ENCODE measurements at regions not wholly inside any gene's neighbourhood (a gene's known extent, or its start where the extent isn't known, plus 50 kb on each side); places are given as distances from the start of the nearest gene placed in this dataset.

GRCh38 chr5:54653956-54654614 is 136.5 kb downstream of the SNX18 start:
- DNase-seq (ENCODE audit: low read depth in 1 of 2, low spot score in 1 of 2) = no peak

- DNase-seq (ENCODE audit: low read depth in 1 of 2, low spot score in 1 of 2) = no peak
Measured at GRCh38 chr5:54651482-54652076, 134.0 kb downstream of the SNX18 start.

- DNase-seq (ENCODE audit: low read depth in 1 of 2, low spot score in 1 of 2) = no peak
Measured at GRCh38 chr5:54649041-54649504, 131.5 kb downstream of the SNX18 start.

GRCh38 chr5:54646356-54647101 is 129.0 kb downstream of the SNX18 start:
- peak; percentile 6 to 17 for DNase-seq (ENCODE audit: low read depth in 1 of 2, low spot score in 1 of 2)

GRCh38 chr5:54645882-54646355 is 128.4 kb downstream of the SNX18 start:
- DNase-seq (ENCODE audit: low read depth in 1 of 2, low spot score in 1 of 2) = no peak

- DNase-seq (ENCODE audit: low read depth in 1 of 2, low spot score in 1 of 2) = no peak
Measured at GRCh38 chr5:54644226-54644625, 126.7 kb downstream of the SNX18 start.

GRCh38 chr5:54643685-54644106 is 126.1 kb downstream of the SNX18 start:
- no peak for DNase-seq (ENCODE audit: low read depth in 1 of 2, low spot score in 1 of 2)

- DNase-seq (ENCODE audit: low read depth in 1 of 2, low spot score in 1 of 2) = no peak
Measured at GRCh38 chr5:54639621-54640020, 122.1 kb downstream of the SNX18 start.

GRCh38 chr5:54638106-54638505 is 120.5 kb downstream of the SNX18 start:
- DNase-seq (ENCODE audit: low read depth in 1 of 2, low spot score in 1 of 2) = no peak

GRCh38 chr5:54637654-54638053 is 120.1 kb downstream of the SNX18 start:
- no peak for DNase-seq (ENCODE audit: low read depth in 1 of 2, low spot score in 1 of 2)

- DNase-seq (ENCODE audit: low read depth in 1 of 2, low spot score in 1 of 2) = no peak
Measured at GRCh38 chr5:54634089-54634488, 116.5 kb downstream of the SNX18 start.

GRCh38 chr5:54632131-54632701 is 114.7 kb downstream of the SNX18 start:
- DNase-seq (ENCODE audit: low read depth in 1 of 2, low spot score in 1 of 2) = no peak

- DNase-seq (ENCODE audit: low read depth in 1 of 2, low spot score in 1 of 2) = no peak
Measured at GRCh38 chr5:54630738-54631359, 113.3 kb downstream of the SNX18 start.

GRCh38 chr5:54629115-54629514 is 111.6 kb downstream of the SNX18 start:
- no peak for DNase-seq (ENCODE audit: low read depth in 1 of 2, low spot score in 1 of 2)

- DNase-seq (ENCODE audit: low read depth in 1 of 2, low spot score in 1 of 2) = no peak
Measured at GRCh38 chr5:54628050-54628449, 110.5 kb downstream of the SNX18 start.

- no peak for DNase-seq (ENCODE audit: low read depth in 1 of 2, low spot score in 1 of 2)
Measured at GRCh38 chr5:54626407-54626806, 108.8 kb downstream of the SNX18 start.

GRCh38 chr5:54624805-54625568 is 107.4 kb downstream of the SNX18 start:
- DNase-seq (ENCODE audit: low read depth in 1 of 2, low spot score in 1 of 2) = no peak

- DNase-seq (ENCODE audit: low read depth in 1 of 2, low spot score in 1 of 2) = no peak
Measured at GRCh38 chr5:54621709-54622108, 104.2 kb downstream of the SNX18 start.

- DNase-seq (ENCODE audit: low read depth in 1 of 2, low spot score in 1 of 2) = no peak
Measured at GRCh38 chr5:54621048-54621447, 103.5 kb downstream of the SNX18 start.

GRCh38 chr5:54620141-54620933 is 102.8 kb downstream of the SNX18 start:
- DNase-seq (ENCODE audit: low read depth in 1 of 2, low spot score in 1 of 2) = no peak
